T-cell (primary cell): ENCODE measurements at regions not wholly inside any gene's neighbourhood (a gene's known extent, or its start where the extent isn't known, plus 50 kb on each side); places are given as distances from the start of the nearest gene placed in this dataset.

Experiments
- ATAC-seq, 4 experiments: fragments of 200-7000 bp in 3 of 4; fragments of 150-1000 bp in 1 of 4; cut with Tn5 transposase; replicated peaks in 1 of 4; 1 replicate in 3 of 4; 2 replicates in 1 of 4; pipeline ENCODE4 v1.10.0; 2021; ENCODE audit warnings: moderate library complexity in 3 of 4, mild to moderate bottlenecking in 2 of 4, moderate number of reproducible peaks in 1 of 4
- CTCF ChIA-PET, 2 donors: fragments of 300-600 bp; sonication (Branson Sonifier 250); formaldehyde crosslinking; loops; one replicate each; lab custom pipeline; 2022; ENCODE audit warnings: antibody characterized with exemption in 2 of 2; lab: Charles Lee
- POLR2A ChIA-PET, 2 donors: fragments of 300-600 bp; sonication (Branson Sonifier 250); formaldehyde crosslinking; loops; one replicate each; lab custom pipeline; 2022; ENCODE audit warnings: antibody characterized with exemption in 2 of 2; lab: Charles Lee
- DNase-seq, 35 experiments: peaks; one replicate each; pipeline versions ENCODE4 v3.0.0 to v3.0.0-alpha.2; 2013 to 2023
- H3K27ac ChIP-seq: one replicate; pipeline ENCODE4 v1.5.1; 2013; ENCODE audit warnings: low read length
- H3K27me3 ChIP-seq, 2 experiments: replicated peaks in 1 of 2; 1 replicate in 1 of 2; 2 replicates in 1 of 2; pipeline versions ENCODE4 v1.6.1 to v1.7.0; 2013; ENCODE audit warnings: low read length in 1 of 2, mixed read lengths in 1 of 2; ENCODE audit not compliant: control insufficient read depth in 2 of 2, insufficient read depth in 2 of 2; ENCODE audit errors: extremely low read depth in 1 of 2
- H3K36me3 ChIP-seq, 2 donors: 1 replicate in 1 of 2; 2 replicates in 1 of 2; pipeline versions ENCODE4 v1.6.1 to v1.7.0; 2013; ENCODE audit warnings: low read length in 1 of 2; ENCODE audit not compliant: control insufficient read depth in 2 of 2, insufficient read depth in 1 of 2; ENCODE audit errors: extremely low read depth in 1 of 2
- H3K4me1 ChIP-seq, 2 experiments: 1 replicate in 1 of 2; 2 replicates in 1 of 2; pipeline versions ENCODE4 v1.6.1 to v1.7.0; 2013; ENCODE audit warnings: low read length in 2 of 2, mixed read lengths in 1 of 2; ENCODE audit not compliant: insufficient read depth in 2 of 2, control insufficient read depth in 1 of 2; ENCODE audit errors: extremely low read depth in 1 of 2
- H3K4me3 ChIP-seq, 2 donors: 1 replicate in 1 of 2; 2 replicates in 1 of 2; pipeline versions ENCODE4 v1.5.1 to v1.7.0; 2013; ENCODE audit warnings: mild to moderate bottlenecking in 2 of 2, low read length in 1 of 2, moderate library complexity in 1 of 2; ENCODE audit not compliant: control insufficient read depth in 1 of 2; ENCODE audit errors: extremely low read depth in 1 of 2
- H3K9me3 ChIP-seq: 2 replicates; pipeline ENCODE4 v1.7.0; 2013
- H3K27ac Mint-ChIP-seq, 2 donors: one replicate each; pipeline ENCODE4 v1.8.0; 2020 to 2021; ENCODE audit warnings: mild to moderate bottlenecking in 2 of 2, mixed read lengths in 2 of 2
- H3K27me3 Mint-ChIP-seq, 2 donors: one replicate each; pipeline ENCODE4 v1.8.0; 2021 to 2022; ENCODE audit warnings: mixed read lengths in 2 of 2
- H3K36me3 Mint-ChIP-seq: one replicate; pipeline ENCODE4 v1.8.0; 2021; ENCODE audit warnings: mixed read lengths
- H3K4me1 Mint-ChIP-seq, 3 donors: one replicate each; pipeline ENCODE4 v1.8.0; 2020 to 2022; ENCODE audit warnings: mixed read lengths in 3 of 3, mild to moderate bottlenecking in 1 of 3
- H3K4me3 Mint-ChIP-seq, 3 donors: one replicate each; pipeline ENCODE4 v1.8.0; 2020 to 2022; ENCODE audit warnings: mild to moderate bottlenecking in 3 of 3, mixed read lengths in 3 of 3, moderate library complexity in 3 of 3
- H3K9me3 Mint-ChIP-seq, 3 donors: one replicate each; pipeline ENCODE4 v1.8.0; 2020 to 2022; ENCODE audit warnings: mixed read lengths in 3 of 3
- WGBS: methylation state at CpG from one replicate; pipeline ENCODE4 v1.1.5; 2013; ENCODE audit warnings: missing lambda C conversion rate; ENCODE audit not compliant: insufficient coverage; 5-methylcytosine and 5-hydroxymethylcytosine counted together

GRCh38 chr3:14252321-14253021, 73.9 kb downstream of the LSM3 start:
- WGBS, result 80% methylated on average over 4 of the region's 11 CpGs
- Histone ChIP-seq H3K36me3 (no peaks in the 10 kb centered on the region), H3K9me3 (no peaks in the 10 kb centered on the region), H3K27me3 (peaks cover 0 to 2% of the 10 kb centered on the region in 2 experiments), H3K4me1 (no peaks in the 10 kb centered on the region), H3K27ac (no peak overlapping the region), H3K4me3 (no peak overlapping the region)
- H3K4me3 Mint-ChIP-seq, result no peak overlapping the region
- ChIA-PET CTCF (no interaction called here), POLR2A (no interaction called here)
- H3K36me3 Mint-ChIP-seq, result no peaks in the 10 kb centered on the region
- no peak for ATAC-seq
- peaks cover 0 to 4% of the 10 kb centered on the region in 2 donors for H3K27me3 Mint-ChIP-seq
- no peak overlapping the region for H3K27ac Mint-ChIP-seq
- no peaks in the 10 kb centered on the region for H3K9me3 Mint-ChIP-seq
- H3K4me1 Mint-ChIP-seq, result no peaks in the 10 kb centered on the region
- no peak for DNase-seq

GRCh38 chr3:14253022-14253706, 74.5 kb downstream of the LSM3 start:
- Histone ChIP-seq H3K9me3 (no peaks in the 10 kb centered on the region), H3K27me3 (peaks cover 0 to 2% of the 10 kb centered on the region in 2 experiments), H3K36me3 (no peaks in the 10 kb centered on the region), H3K27ac (no peak overlapping the region), H3K4me1 (no peaks in the 10 kb centered on the region), H3K4me3 (no peak overlapping the region)
- no peak overlapping the region for H3K4me3 Mint-ChIP-seq
- CTCF ChIA-PET, result no interaction called here
- ATAC-seq (no peak), DNase-seq (no peak)
- WGBS, result 71% methylated on average over 9 of the region's 11 CpGs
- H3K4me1 Mint-ChIP-seq, result no peaks in the 10 kb centered on the region
- H3K27me3 Mint-ChIP-seq, result peaks cover 0 to 4% of the 10 kb centered on the region in 2 donors
- no peaks in the 10 kb centered on the region for H3K9me3 Mint-ChIP-seq
- H3K36me3 Mint-ChIP-seq, result no peaks in the 10 kb centered on the region
- POLR2A ChIA-PET, result no interaction called here
- H3K27ac Mint-ChIP-seq, result no peak overlapping the region

GRCh38 chr3:14253707-14254382, 75.2 kb downstream of the LSM3 start:
- no peaks in the 10 kb centered on the region for H3K9me3 Mint-ChIP-seq
- DNase-seq, result no peak
- H3K27me3 ChIP-seq, result peaks cover 0 to 2% of the 10 kb centered on the region in 2 experiments
- no peak for ATAC-seq
- H3K4me1 ChIP-seq, result no peaks in the 10 kb centered on the region
- H3K27me3 Mint-ChIP-seq, result peaks cover 0 to 4% of the 10 kb centered on the region in 2 donors
- no peak overlapping the region for H3K4me3 Mint-ChIP-seq
- H3K36me3 Mint-ChIP-seq, result no peaks in the 10 kb centered on the region
- H3K4me3 ChIP-seq, result no peak overlapping the region
- no peaks in the 10 kb centered on the region for H3K36me3 ChIP-seq
- ChIA-PET POLR2A (no interaction called here), CTCF (interaction anchor here in 1 of 2 donors (1.1 kb wide), 1 partner anchor 213 kb away, joined by 3 read pairs; no protein-coding TSS in a partner anchor)
- WGBS, result 45% methylated on average over 1 of the region's 4 CpGs
- H3K27ac Mint-ChIP-seq, result no peak overlapping the region
- H3K9me3 ChIP-seq, result no peaks in the 10 kb centered on the region
- no peak overlapping the region for H3K27ac ChIP-seq
- no peaks in the 10 kb centered on the region for H3K4me1 Mint-ChIP-seq

GRCh38 chr3:14254812-14255702, 76.4 kb downstream of the LSM3 start:
- ChIA-PET CTCF (interaction anchor here in 1 of 2 donors (1.1 kb wide), 1 partner anchor 212 kb away, joined by 3 read pairs; no protein-coding TSS in a partner anchor), POLR2A (no interaction called here)
- no peaks in the 10 kb centered on the region for H3K9me3 ChIP-seq
- Mint-ChIP-seq H3K27ac (no peak overlapping the region), H3K36me3 (no peaks in the 10 kb centered on the region), H3K4me1 (no peaks in the 10 kb centered on the region), H3K27me3 (peaks cover 0 to 4% of the 10 kb centered on the region in 2 donors), H3K4me3 (no peak overlapping the region), H3K9me3 (no peaks in the 10 kb centered on the region)
- H3K4me1 ChIP-seq, result no peaks in the 10 kb centered on the region
- H3K27ac ChIP-seq, result no peak overlapping the region
- H3K4me3 ChIP-seq, result no peak overlapping the region
- peaks cover 0 to 2% of the 10 kb centered on the region in 2 experiments for H3K27me3 ChIP-seq
- H3K36me3 ChIP-seq, result no peaks in the 10 kb centered on the region
- ATAC-seq, result no peak
- DNase-seq, result no peak
- 80% methylated on average over 9 of the region's 9 CpGs for WGBS

- 100% methylated on average over 2 of the region's 2 CpGs for WGBS
- Mint-ChIP-seq H3K4me3 (no peak overlapping the region), H3K27me3 (peaks cover 1 to 2% of the 10 kb centered on the region in 2 donors), H3K36me3 (no peaks in the 10 kb centered on the region), H3K9me3 (no peaks in the 10 kb centered on the region), H3K27ac (no peak overlapping the region), H3K4me1 (no peaks in the 10 kb centered on the region)
- no peak overlapping the region for H3K4me3 ChIP-seq
- H3K9me3 ChIP-seq, result no peaks in the 10 kb centered on the region
- no peak overlapping the region for H3K27ac ChIP-seq
- H3K36me3 ChIP-seq, result no peaks in the 10 kb centered on the region
- ChIA-PET POLR2A (no interaction called here), CTCF (no interaction called here)
- H3K27me3 ChIP-seq, result peaks cover 0 to 2% of the 10 kb centered on the region in 2 experiments
- H3K4me1 ChIP-seq, result no peaks in the 10 kb centered on the region
- no peak for ATAC-seq
- no peak for DNase-seq
These were observed 77.4 kb downstream of the LSM3 start for GRCh38 chr3:14256046-14256445.
